GM04503 (cell line): ENCODE measurements at regions not wholly inside any gene's neighbourhood (a gene's known extent, or its start where the extent isn't known, plus 50 kb on each side); places are given as distances from the start of the nearest gene placed in this dataset.
"Not testable (repeated sequence)": the region's sequence is repeated elsewhere in the genome, so short reads cannot be mapped to it uniquely, and the experiment has no call there.

Experiments used
- DNase-seq: peaks from one replicate; pipeline ENCODE4 v3.0.0-alpha.2; 2012; ENCODE audit warnings: low read depth

DNA sequence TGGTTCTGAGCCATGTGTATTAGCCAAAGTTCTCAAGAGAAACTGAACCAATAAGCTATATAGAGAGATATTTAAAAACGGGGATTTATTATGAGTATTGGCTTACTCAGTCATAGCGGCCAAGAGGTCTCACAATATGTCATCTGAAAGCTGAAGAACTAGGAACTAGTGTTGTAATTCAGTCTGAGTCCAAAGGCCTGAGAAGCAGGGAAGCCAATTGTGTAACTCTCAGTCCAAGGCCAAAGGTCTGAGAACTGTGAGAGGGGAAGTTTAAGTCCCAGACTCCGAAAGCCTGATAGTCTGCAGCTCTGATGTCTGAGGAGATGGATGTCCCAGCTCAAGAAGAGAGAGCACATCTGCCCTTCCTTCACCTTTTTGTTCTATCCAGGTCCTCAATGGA, 344.8 kb upstream of the USP15 start:
- DNase-seq: no peak

DNA sequence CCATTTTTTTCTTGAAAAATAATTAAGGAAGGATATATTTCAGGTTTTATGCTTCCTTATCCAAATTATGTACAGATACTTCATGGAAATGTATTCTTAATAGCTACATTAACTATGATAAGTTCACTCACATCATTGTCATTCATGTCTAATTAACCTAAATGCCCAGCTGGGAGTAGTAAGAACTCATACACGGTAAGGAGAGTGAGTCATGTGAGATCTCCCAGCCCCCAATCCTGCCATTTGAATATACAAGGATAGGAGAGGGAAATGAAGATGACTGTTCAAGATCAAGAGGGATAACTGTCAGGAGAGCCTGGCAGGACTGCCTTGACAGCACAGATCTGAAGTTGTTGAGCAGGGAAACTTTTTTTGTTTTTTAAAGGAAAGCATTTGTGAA, 343.4 kb upstream of the USP15 start:
- no peak for DNase-seq

DNA sequence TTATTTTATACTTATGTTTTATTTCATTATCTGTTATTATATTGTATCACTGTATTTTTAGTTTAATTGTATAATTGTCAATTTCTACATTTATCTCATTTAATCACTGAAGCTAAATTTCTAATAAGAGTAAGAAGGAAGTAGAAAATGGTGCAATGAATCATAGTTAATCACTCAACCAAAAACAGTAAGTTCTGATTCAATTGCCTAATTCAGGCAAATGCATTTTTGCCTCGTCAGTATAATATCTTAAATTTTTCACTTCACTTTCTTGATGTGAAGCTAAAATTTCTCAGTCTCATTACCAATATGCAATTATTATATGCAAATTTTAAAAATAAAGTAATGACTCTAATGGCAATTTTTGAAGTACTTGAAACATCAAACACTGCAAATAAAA, 340.5 kb upstream of the USP15 start:
- no peak for DNase-seq

DNA sequence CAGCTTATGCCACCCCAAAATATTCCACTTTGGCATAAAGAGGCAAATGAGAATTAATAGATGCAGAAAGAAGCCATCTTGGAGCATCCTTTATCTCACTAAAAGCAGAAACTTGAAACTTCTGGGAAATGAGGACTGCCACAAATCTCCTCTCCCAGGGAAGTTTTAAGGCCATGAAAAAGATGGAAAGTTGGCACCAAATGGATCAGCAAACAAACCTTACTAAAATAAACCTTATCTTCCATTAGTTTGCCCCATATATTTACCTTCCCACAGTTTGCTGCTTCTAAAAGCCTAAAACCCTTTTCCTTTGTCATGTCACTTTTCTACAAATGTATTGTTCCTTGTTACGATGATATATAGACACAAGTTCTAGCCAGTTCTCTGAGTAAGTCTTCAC, 340.0 kb upstream of the USP15 start:
- DNase-seq: no peak

DNA sequence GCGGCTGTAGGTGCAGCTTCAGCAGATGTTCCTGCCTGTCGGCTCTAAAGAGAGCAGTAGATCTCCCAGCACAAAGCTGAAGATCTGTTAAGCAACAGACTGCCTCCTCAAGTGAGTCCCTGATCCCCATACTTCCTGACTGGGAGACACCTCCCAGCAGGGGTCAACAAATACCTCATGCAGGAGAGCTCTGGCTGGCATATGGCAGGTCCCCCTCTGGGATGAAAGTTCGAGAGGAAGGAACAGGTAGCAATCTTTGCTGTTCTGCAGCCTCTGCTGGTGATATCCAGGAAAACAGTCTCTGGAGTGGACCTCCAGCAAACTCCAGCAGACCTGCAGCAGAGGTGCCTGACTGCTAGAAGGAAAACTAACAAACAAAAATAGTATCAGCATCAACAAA, 337.1 kb upstream of the USP15 start:
- DNase-seq: no peak

DNA sequence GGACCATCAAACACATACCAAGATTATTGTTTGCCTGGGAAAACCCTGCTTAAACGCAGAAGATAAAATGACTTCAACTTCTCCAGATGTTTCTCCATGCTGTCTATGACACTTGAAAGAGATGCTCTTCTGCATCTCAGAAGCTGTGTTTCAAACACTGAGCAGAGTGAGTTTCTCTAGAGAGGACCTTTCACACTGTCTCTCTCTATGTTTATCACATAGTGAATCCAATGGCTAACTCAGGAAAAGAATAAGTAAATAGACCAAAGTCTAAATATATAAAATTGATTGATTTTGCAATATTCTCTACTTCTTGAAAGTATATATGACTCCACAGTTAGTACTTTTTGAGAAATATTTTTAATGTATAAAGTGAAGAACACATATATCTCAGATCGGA, 325.6 kb upstream of the USP15 start:
- DNase-seq: no peak

DNA sequence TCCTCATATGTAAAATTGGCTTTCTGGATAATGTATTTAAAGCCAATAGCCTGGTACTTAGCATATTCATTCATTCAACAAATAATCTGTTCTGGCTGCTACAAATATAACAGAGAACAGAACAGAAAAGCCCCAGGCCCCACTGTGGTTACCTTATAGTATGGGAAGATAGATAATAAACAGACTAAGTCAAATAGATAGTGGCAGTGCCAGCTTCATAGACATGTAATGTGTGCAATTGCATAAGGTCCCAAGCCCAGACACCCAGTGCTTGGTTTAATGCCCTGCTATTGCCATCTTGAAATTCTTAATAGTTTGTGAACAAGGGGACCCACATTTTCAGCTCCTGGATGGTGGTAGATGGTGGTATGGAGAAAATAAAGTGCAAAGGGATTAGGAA, 320.2 kb upstream of the USP15 start:
- no peak for DNase-seq

DNA sequence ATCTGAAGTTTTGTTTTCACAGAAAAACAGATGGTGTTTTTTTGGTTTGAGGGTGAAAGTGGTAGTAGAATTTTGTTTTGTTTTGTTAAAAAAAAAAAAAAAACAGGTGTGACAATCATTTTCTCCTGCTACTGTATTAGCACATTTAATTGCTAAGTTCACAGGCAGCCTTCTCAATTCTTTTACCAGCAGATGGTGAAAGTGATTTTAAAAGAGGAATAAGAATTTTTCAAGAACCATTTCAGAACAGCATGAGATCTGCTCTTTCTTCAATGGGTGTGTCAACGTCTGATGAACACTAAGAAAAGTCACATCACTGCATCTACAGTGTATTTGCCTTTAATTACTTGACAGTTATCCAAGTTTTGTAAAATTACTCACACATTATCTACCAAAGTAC, 303.7 kb upstream of the USP15 start:
- DNase-seq: no peak

DNA sequence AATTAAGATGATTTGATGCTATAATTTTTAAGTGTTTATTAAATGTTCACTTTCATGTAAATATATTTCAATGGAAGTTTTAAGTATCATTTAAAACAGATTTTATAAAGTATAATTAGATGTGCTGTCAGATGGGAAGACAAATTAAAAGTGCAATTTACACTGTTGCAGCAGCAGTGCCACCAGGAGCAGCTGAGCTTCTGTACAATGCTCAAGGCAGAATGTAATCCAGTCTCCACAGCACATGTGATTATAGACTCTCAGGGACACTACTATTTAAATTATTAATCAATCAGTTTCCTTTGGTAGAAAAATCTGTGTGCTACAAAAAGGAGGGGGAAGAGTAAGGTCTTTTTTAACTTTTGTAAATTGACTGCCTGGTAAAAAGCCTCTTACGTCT, 285.7 kb upstream of the USP15 start:
- no peak for DNase-seq

DNA sequence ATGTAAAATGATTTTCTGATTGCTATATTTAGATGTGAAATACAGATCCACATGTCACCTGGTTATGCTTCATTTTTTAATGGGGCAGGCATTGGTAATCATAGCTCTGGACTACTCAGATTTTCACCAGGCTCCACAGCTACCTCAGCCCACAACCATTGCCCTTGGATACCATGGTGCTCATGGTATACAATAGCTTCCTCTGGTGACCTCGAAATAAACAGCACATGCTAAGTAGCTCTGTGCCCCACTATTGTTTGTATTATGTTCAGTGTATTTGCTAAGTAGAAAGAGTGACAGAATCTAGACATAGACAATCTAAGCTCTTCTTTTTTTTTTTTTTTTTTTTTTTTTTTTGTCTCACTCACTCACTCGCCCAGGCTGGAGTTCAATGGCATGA, 274.4 kb upstream of the USP15 start:
- no peak for DNase-seq

DNA sequence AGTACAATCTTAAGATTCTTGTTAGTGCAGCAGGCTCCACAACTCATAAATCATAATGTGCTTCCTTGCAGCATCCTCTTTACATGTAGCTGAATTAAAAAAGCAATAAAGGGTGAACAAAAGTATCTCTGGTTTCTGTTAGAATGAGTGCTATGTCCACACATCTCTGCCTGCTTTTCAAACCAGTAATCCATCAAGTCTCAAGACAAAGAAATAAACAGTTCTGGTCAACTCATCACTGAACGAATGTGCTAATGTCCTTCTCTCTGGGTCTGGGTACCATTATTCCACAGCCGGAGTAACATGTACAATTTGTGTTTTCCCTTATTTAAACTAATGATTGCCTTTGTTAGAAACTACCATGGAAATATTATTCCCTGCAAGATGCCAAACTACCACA, 273.0 kb upstream of the USP15 start:
- no peak for DNase-seq

DNA sequence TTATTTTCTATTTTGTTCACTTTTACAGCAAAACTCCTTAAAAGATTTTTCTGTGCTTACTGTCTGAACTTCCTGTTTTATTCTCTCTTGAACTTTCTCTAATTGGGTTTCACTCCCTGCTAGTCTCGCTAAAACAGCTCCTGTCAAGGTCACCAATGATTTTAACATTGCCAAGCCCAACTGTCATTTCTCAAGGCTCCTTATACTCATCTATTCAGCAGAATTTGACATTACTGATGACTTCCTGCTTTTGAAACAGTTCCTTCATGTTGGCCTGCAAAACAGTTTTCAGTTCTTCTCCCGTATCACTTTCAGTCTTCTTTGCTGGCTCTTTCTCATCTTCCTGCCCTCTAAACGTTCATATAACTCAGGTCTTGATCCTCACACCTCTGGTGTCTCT, 268.5 kb upstream of the USP15 start:
- no peak for DNase-seq

DNA sequence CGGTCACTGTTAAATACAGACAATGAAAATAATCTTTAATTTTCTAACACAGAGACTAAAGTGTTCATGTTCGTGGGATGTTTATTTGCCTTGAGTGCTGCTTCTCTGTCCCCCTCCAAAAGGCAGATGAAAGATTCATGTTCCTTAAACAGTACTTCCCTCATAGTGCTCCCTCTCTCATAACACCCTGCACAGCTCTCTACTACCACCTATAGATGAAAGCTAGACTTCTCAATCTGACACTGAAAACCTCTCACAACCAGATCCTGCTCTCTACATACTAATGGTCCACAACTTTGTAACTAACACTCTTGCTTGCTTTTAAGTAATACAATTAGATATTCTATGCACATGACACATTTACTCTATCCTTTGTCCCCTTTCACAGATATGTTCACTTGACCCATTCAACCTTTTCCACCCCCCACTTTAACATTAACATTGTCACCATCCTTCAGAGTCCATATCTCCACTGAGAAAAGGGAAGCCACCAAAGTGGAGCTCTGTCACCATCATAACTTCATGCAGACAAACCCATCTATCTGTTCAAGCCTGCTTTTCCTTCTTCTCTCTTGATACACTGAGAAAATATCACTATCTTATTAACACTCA, 266.4 kb upstream of the USP15 start:
- no peak for DNase-seq

DNA sequence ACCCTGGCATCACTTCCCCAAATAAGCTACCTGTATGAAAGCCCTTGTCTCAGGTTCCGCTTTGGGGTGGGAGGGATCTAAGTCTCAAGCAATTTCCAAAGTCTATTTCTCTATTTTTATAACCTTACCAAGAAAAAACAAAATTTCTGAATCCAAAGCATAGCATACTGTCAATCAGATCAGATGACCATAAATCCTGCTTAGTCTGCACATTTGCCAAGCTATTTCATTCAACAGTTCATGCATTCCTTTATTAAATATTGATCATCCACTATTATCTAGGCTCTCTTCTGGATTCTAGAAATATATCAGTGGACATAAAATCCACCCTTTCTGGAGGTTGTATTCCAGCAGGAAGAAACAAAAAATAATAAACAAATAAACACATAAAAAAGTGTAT, 263.5 kb upstream of the USP15 start:
- DNase-seq: no peak

DNA sequence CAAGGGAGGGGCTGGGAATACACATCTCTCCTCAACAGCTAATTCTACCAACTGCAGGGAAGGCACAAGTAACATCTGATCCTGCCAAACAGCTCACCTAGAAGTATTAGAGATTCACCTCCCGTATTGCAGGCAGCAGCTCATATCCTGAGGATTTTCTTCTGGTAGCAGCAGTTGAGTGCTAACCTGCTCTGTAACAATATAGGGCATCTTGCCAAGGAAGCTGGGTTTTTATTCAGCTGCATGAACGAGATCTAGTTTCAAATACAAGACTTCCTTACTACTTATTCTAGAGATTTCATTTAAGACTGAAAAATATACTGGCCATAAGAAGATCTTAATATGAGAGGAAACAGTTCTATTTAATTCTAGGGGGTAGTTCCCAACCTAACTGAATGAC, 261.4 kb upstream of the USP15 start:
- DNase-seq: no peak

DNA sequence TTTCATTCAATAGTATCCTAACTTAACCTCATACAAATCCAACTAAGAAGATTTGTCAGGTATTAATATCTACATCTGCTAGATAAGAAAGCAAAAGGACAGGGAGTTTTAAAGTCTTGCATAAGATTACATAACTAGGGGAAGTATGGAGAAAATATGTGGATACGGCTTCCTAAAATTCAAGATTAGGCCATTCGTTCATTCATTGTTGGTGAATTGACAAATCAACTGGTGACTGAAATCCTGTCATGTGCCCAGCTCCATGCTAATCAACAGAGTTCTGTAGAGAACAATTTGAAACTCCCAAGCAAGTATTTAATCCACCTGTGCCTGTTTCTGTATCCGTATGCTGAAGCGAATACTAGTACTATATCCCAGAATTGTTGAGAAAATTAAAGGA, 260.9 kb upstream of the USP15 start:
- no peak for DNase-seq

DNA sequence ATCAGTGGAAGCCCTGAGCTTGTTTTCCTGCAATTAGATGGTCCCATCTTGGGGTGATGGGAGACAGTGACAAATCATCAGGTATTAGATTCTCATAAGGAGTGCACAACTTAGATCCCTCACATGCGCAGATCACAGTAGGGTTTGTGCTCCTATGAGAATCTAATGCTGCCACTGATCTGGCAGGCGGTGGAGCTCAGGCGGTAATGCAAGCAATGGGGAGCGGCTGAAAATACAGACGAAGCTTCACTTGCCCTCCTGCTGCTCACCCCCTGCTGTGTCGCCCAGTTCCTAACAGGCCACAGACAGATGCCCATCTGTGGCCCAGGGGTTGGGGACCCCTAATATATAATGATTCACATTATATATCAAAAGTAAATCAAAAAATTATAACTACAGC, 258.8 kb upstream of the USP15 start:
- no peak for DNase-seq

DNA sequence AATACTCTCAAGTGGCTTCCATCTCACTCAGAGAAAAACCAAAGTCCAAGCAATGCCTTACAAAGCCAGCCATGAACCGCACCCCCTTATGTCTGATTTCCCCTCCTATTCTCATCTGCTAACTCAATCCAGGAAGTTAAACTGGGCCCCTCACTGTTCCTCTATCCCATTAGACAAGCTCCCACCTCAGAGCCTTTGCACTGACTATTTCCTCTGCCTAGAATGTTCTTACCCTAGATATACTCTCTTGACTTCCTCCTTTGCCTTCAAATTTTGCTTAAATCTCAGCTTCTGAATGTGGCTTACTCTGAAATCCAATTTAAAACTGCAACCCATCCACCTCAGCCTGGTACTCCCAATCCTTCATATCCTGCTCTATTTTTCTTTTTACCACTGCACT, 257.0 kb upstream of the USP15 start:
- DNase-seq: no peak

DNA sequence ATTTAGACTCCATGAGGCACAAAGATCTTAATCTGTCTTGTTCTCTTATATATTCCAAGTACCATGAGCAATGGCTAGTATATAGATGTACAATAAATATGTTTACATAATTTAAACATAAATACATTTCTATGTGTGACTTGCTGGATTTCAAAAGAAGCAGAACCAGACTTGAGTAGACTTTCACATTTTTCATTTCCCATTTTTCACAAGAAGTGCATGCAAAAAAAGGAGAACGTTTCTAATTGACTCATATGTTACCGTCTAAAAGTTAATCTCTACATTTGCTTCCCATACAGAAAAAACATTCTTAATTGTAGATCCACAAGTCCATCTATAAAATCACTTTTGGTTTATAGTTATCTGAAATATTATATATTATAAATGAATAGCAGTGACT, 256.5 kb upstream of the USP15 start:
- DNase-seq: no peak

DNA sequence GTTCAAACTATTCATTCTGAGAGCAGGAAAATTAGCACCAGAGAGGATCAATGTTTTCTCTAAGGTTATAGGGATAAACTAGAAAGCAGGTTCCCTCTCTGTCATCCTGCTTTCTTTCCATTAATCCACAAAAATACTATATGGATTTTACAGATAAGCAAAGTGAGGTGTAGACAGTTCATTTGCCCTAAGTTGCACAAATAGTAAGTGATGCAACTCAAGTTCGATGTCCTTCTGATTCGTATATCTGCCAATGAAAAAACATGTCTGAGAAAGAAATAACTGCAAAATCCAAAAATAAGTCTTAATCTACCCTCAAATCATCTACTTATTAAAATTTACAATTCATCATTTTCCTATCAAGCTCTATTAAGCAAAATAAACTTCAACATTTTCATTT, 254.6 kb upstream of the USP15 start:
- DNase-seq: no peak

DNA sequence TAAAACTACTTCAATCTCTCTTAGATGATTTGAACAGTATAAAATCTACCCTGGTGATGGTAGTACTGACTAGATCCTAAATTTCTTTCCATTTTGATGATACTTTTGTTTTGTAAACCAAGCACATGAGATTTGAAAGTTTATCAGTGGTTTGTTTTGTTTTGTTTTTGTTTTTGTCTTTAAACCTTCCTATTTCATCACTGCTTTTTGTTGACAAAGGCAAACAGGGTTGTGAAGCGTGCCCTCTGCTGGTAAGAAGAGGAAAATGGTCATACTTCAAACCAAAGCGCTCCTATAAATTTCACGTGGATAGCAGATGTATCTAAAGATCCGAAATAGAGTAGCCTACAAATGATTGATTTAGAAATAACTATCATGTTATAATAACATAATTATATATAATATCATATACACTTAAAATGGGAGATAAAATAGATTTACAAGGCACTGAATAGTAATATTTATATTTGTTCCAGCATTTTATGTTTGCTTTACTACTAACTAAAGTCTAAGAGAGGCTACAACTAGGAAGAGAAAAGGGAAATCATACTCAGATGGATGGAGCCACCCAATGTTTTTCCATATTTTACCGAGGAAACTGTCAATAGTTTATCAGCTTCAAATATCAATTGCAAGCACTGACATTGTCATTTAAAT, 254.0 kb upstream of the USP15 start:
- no peak for DNase-seq

DNA sequence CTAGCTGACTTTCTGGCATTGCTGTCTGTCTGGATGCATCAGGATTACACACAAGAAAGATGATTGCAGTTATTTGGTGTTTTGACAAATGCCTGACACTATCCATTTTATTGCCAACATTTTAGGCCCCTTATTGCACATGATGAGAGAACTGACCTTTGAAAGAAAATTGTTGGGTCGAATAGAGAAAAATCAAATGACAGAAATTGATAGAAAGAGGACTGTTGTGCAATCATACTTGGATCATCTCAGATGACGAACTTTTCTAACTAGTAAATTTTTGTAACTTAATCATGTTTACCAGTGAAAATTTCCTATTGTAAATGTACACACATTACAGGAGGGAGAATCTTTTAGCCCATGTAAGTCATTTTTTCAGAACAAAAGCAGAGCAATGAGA, 251.5 kb upstream of the USP15 start:
- no peak for DNase-seq

DNA sequence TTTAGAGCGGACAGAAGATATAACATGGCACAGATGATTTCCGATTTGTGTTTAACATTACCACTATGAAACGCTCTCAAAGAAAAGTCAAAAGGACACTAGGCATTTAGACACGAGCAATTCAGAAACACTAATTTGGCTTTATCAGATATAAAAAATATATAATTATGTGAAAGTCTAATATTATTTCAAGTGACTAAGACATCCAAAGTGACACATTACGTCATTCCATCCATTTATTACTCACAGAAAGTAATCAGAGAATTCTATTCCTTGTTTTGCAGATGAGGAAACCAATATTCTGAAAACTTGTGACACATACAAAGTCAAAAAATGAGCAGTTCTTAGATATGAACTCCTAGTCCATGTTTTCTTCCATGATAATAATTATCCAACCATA, 250.8 kb upstream of the USP15 start:
- no peak for DNase-seq

DNA sequence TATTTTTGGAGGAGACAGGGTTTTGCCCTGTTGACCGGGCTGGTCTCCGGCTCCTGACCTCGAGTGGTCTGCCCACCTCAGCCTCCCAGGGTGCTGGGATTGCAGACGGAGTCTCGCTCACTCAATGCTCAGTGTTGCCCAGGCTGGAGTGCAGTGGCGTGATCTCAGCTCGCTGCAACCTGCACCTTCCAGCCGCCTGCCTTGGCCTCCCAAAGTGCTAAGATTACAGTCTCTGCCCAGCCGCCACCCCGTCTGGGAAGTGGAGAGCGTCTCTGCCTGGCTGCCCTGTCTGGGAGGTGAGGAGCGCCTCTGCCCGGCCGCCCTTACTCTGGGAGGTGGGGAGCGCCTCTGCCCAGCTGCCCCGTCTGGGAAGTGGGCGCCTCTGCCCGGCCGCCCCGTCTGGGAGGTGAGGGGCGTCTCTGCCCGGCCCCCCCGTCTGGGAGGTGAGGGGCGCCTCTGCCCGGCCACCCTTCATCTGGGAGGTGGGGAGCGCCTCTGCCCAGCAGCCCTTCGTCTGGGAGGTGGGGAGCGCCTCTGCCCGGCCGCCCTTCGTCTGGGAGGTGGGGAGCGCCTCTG, 249.8 kb upstream of the USP15 start:
- not testable (repeated sequence) for DNase-seq
